Vagina (tissue), 2 donors: ENCODE measurements at regions not wholly inside any gene's neighbourhood (a gene's known extent, or its start where the extent isn't known, plus 50 kb on each side); places are given as distances from the start of the nearest gene placed in this dataset.
"Not testable (repeated sequence)": the region's sequence is repeated elsewhere in the genome, so short reads cannot be mapped to it uniquely, and the experiment has no call there.

Experiments
- DNase-seq, 2 donors: peaks; one replicate each; pipeline ENCODE4 v3.0.0-alpha.2; 2017; ENCODE audit errors: extremely low spot score in 2 of 2
- H3K27ac ChIP-seq: fragments of 200-600 bp; sonication (generic); one replicate; pipeline ENCODE4 v1.5.1; 2019
- H3K27me3 ChIP-seq: fragments of 200-600 bp; sonication (generic); one replicate; pipeline ENCODE4 v1.5.1; 2019
- H3K36me3 ChIP-seq, 2 donors: fragments of 200-600 bp; sonication (generic); one replicate each; pipeline ENCODE4 v1.5.1; 2017 to 2019
- H3K4me1 ChIP-seq: fragments of 200-600 bp; sonication (generic); one replicate; pipeline ENCODE4 v1.5.1; 2019
- H3K4me3 ChIP-seq, 2 donors: fragments of 200-600 bp; sonication (generic); 1 replicate in 1 of 2; 2 replicates in 1 of 2; pipeline ENCODE4 v1.5.1; 2016 to 2019
- H3K9me3 ChIP-seq: fragments of 200-600 bp; sonication (generic); one replicate; pipeline ENCODE4 v1.5.1; 2019
- CTCF ChIP-seq, 3 experiments: fragments of 450-650 bp in 2 of 3; fragments of 200-600 bp in 1 of 3; sonication (generic) in 1 of 3; IDR thresholded peaks; one replicate each; pipeline ENCODE4 v1.5.1; 2017 to 2019; ENCODE audit warnings: antibody characterized with exemption in 3 of 3, mild to moderate bottlenecking in 2 of 3, moderate library complexity in 2 of 3
- POLR2A ChIP-seq, 2 donors: fragments of 450-650 bp; IDR thresholded peaks; one replicate each; pipeline ENCODE4 v1.6.1; 2017; ENCODE audit warnings: antibody characterized with exemption in 2 of 2, mild to moderate bottlenecking in 2 of 2, moderate library complexity in 2 of 2
- POLR2AphosphoS5 ChIP-seq, 2 donors: sonication (generic); formaldehyde crosslinking; IDR thresholded peaks; one replicate each; pipeline ENCODE4 v1.9.0; 2017; ENCODE audit warnings: antibody characterized with exemption in 2 of 2, mild to moderate bottlenecking in 2 of 2, low read depth in 1 of 2; ENCODE audit not compliant: insufficient read depth in 1 of 2
- intact Hi-C: fragments of 100-400 bp; cut with DNase I; formaldehyde crosslinking; loops from one replicate; pipeline ENCODE4 v1.15.1; 2023

GRCh38 chr1:60850084-60850483 is 232.3 kb upstream of the NFIA start:
- H3K9me3 ChIP-seq = no peaks in the 10 kb centered on the region
- intact Hi-C loops = no loop called here
- no peak overlapping the region for H3K27ac ChIP-seq
- TF ChIP-seq POLR2A (IDR thresholded peaks at IDR 0.05) = no peak
- no peak for TF ChIP-seq POLR2AphosphoS5 (IDR thresholded peaks at IDR 0.05; ENCODE audit: insufficient read depth in 1 of 2, low read depth in 1 of 2)
- no peak for TF ChIP-seq CTCF (IDR thresholded peaks at IDR 0.05)
- H3K4me3 ChIP-seq = no peak overlapping the region
- no peaks in the 10 kb centered on the region for H3K4me1 ChIP-seq
- no peaks in the 10 kb centered on the region for H3K27me3 ChIP-seq
- no peaks in the 10 kb centered on the region for H3K36me3 ChIP-seq
- no peak for DNase-seq

GRCh38 chr1:60849401-60849800 is 233.0 kb upstream of the NFIA start:
- H3K9me3 ChIP-seq = no peaks in the 10 kb centered on the region
- H3K4me3 ChIP-seq = no peak overlapping the region
- no peak overlapping the region for H3K27ac ChIP-seq
- H3K36me3 ChIP-seq = no peaks in the 10 kb centered on the region
- H3K27me3 ChIP-seq = no peaks in the 10 kb centered on the region
- intact Hi-C loops = no loop called here
- no peak for TF ChIP-seq POLR2A (IDR thresholded peaks at IDR 0.05)
- H3K4me1 ChIP-seq = no peaks in the 10 kb centered on the region
- no peak for DNase-seq

- Histone ChIP-seq H3K27ac (no peak overlapping the region), H3K9me3 (no peaks in the 10 kb centered on the region), H3K27me3 (no peaks in the 10 kb centered on the region), H3K4me3 (no peak overlapping the region), H3K36me3 (no peaks in the 10 kb centered on the region), H3K4me1 (no peaks in the 10 kb centered on the region)
- no peak for TF ChIP-seq POLR2AphosphoS5 (IDR thresholded peaks at IDR 0.05; ENCODE audit: insufficient read depth in 1 of 2, low read depth in 1 of 2)
- TF ChIP-seq CTCF (IDR thresholded peaks at IDR 0.05) = no peak
- TF ChIP-seq POLR2A (IDR thresholded peaks at IDR 0.05) = no peak
- intact Hi-C loops = no loop called here
- no peak for DNase-seq
Measured at GRCh38 chr1:60848583-60849188, 233.7 kb upstream of the NFIA start.

GRCh38 chr1:60847855-60848582 is 234.3 kb upstream of the NFIA start:
- intact Hi-C loops = no loop called here
- no peak for DNase-seq
- no peak overlapping the region for H3K4me3 ChIP-seq
- no peak overlapping the region for H3K27ac ChIP-seq
- no peaks in the 10 kb centered on the region for H3K27me3 ChIP-seq
- no peaks in the 10 kb centered on the region for H3K9me3 ChIP-seq
- no peak for TF ChIP-seq CTCF (IDR thresholded peaks at IDR 0.05)
- TF ChIP-seq POLR2AphosphoS5 (IDR thresholded peaks at IDR 0.05; ENCODE audit: insufficient read depth in 1 of 2, low read depth in 1 of 2) = no peak
- TF ChIP-seq POLR2A (IDR thresholded peaks at IDR 0.05) = no peak
- no peaks in the 10 kb centered on the region for H3K36me3 ChIP-seq
- H3K4me1 ChIP-seq = no peaks in the 10 kb centered on the region

- intact Hi-C loops = no loop called here
- Histone ChIP-seq H3K9me3 (no peaks in the 10 kb centered on the region), H3K36me3 (no peaks in the 10 kb centered on the region), H3K4me3 (no peak overlapping the region), H3K4me1 (no peaks in the 10 kb centered on the region), H3K27me3 (no peaks in the 10 kb centered on the region), H3K27ac (no peak overlapping the region)
- TF ChIP-seq POLR2AphosphoS5 (IDR thresholded peaks at IDR 0.05; ENCODE audit: insufficient read depth in 1 of 2, low read depth in 1 of 2) = no peak
- TF ChIP-seq POLR2A (IDR thresholded peaks at IDR 0.05) = no peak
- no peak for TF ChIP-seq CTCF (IDR thresholded peaks at IDR 0.05)
- no peak for DNase-seq
Measured at GRCh38 chr1:60847391-60847790, 235.0 kb upstream of the NFIA start.

- H3K4me1 ChIP-seq, H3K4me3 ChIP-seq, intact Hi-C loops, H3K9me3 ChIP-seq, H3K27me3 ChIP-seq, DNase-seq, H3K27ac ChIP-seq, H3K36me3 ChIP-seq: not testable (repeated sequence)
Measured at GRCh38 chr1:60845659-60846058, 236.7 kb upstream of the NFIA start.
